ENCODE measurements at regions not wholly inside any gene's neighbourhood (a gene's known extent, or its start where the extent isn't known, plus 50 kb on each side); places are given as distances from the start of the nearest gene placed in this dataset.
A peak's percentile ranks its signal among the peaks of the same experiment; 100 is the strongest.

- Mint-ChIP-seq H3K27ac (no peak overlapping the region), H3K4me3 (no peak overlapping the region), H3K4me1 (ENCODE audit: low read depth) (no peaks in the 10 kb centered on the region), H3K36me3 (ENCODE audit: low read depth) (no peaks in the 10 kb centered on the region), H3K27me3 (peaks cover 37% of the 10 kb centered on the region), H3K9me3 (peaks cover 4% of the 10 kb centered on the region)
Observed at GRCh38 chr1:218156595-218156994, 128.5 kb upstream of the RRP15 start.

- Mint-ChIP-seq H3K27me3 (peaks cover 54% of the 10 kb centered on the region), H3K4me1 (ENCODE audit: low read depth) (peaks cover 13% of the 10 kb centered on the region), H3K27ac (no peak overlapping the region), H3K9me3 (no peaks in the 10 kb centered on the region), H3K36me3 (ENCODE audit: low read depth) (no peaks in the 10 kb centered on the region), H3K4me3 (no peak overlapping the region)
Observed at GRCh38 chr1:218163371-218163770, 121.7 kb upstream of the RRP15 start.

GRCh38 chr1:218164111-218164929 is 120.8 kb upstream of the RRP15 start:
- Mint-ChIP-seq H3K36me3 (ENCODE audit: low read depth) (no peaks in the 10 kb centered on the region), H3K9me3 (no peaks in the 10 kb centered on the region), H3K4me3 (peak overlapping the region; percentile 79), H3K4me1 (ENCODE audit: low read depth) (peaks cover 13% of the 10 kb centered on the region), H3K27me3 (peaks cover 52% of the 10 kb centered on the region), H3K27ac (peak overlapping the region; percentile 58)

GRCh38 chr1:218164930-218165700 is 120.0 kb upstream of the RRP15 start:
- Mint-ChIP-seq H3K4me1 (ENCODE audit: low read depth) (peaks cover 13% of the 10 kb centered on the region), H3K36me3 (ENCODE audit: low read depth) (no peaks in the 10 kb centered on the region)

GRCh38 chr1:218165701-218166114 is 119.4 kb upstream of the RRP15 start:
- no peaks in the 10 kb centered on the region for H3K36me3 Mint-ChIP-seq (ENCODE audit: low read depth)
- H3K9me3 Mint-ChIP-seq, result no peaks in the 10 kb centered on the region
- no peak overlapping the region for H3K27ac Mint-ChIP-seq
- peaks cover 13% of the 10 kb centered on the region for H3K4me1 Mint-ChIP-seq (ENCODE audit: low read depth)
- peak overlapping the region; percentile 62 for H3K4me3 Mint-ChIP-seq
- peaks cover 50% of the 10 kb centered on the region for H3K27me3 Mint-ChIP-seq

More at GRCh38 chr1:218164930-218165700, 120.0 kb upstream of the RRP15 start:
- Mint-ChIP-seq H3K27ac (no peak overlapping the region), H3K27me3 (peaks cover 52% of the 10 kb centered on the region), H3K4me3 (peak overlapping the region; percentile 62), H3K9me3 (no peaks in the 10 kb centered on the region)

- H3K4me3 Mint-ChIP-seq, result peak overlapping the region; percentile 62
- H3K4me1 Mint-ChIP-seq (ENCODE audit: low read depth), result peaks cover 13% of the 10 kb centered on the region
- H3K36me3 Mint-ChIP-seq (ENCODE audit: low read depth), result no peaks in the 10 kb centered on the region
- no peaks in the 10 kb centered on the region for H3K9me3 Mint-ChIP-seq
- H3K27me3 Mint-ChIP-seq, result peaks cover 51% of the 10 kb centered on the region
- no peak overlapping the region for H3K27ac Mint-ChIP-seq
Observed at GRCh38 chr1:218166268-218166945, 118.7 kb upstream of the RRP15 start.

GRCh38 chr1:218171302-218171893 is 113.7 kb upstream of the RRP15 start:
- H3K4me3 Mint-ChIP-seq, result no peak overlapping the region
- H3K4me1 Mint-ChIP-seq (ENCODE audit: low read depth), result no peaks in the 10 kb centered on the region
- H3K9me3 Mint-ChIP-seq, result no peaks in the 10 kb centered on the region
- no peaks in the 10 kb centered on the region for H3K36me3 Mint-ChIP-seq (ENCODE audit: low read depth)
- peaks cover 22% of the 10 kb centered on the region for H3K27me3 Mint-ChIP-seq
- no peak overlapping the region for H3K27ac Mint-ChIP-seq

- H3K27ac Mint-ChIP-seq, result no peak overlapping the region
- H3K36me3 Mint-ChIP-seq (ENCODE audit: low read depth), result no peaks in the 10 kb centered on the region
- peaks cover 8% of the 10 kb centered on the region for H3K27me3 Mint-ChIP-seq
- no peaks in the 10 kb centered on the region for H3K4me1 Mint-ChIP-seq (ENCODE audit: low read depth)
- H3K9me3 Mint-ChIP-seq, result no peaks in the 10 kb centered on the region
- H3K4me3 Mint-ChIP-seq, result no peak overlapping the region
Observed at GRCh38 chr1:218182455-218182854, 102.6 kb upstream of the RRP15 start.

GRCh38 chr1:218200979-218201378 is 84.1 kb upstream of the RRP15 start:
- H3K36me3 Mint-ChIP-seq (ENCODE audit: low read depth), result no peaks in the 10 kb centered on the region
- no peak overlapping the region for H3K27ac Mint-ChIP-seq
- no peaks in the 10 kb centered on the region for H3K4me1 Mint-ChIP-seq (ENCODE audit: low read depth)
- H3K27me3 Mint-ChIP-seq, result peaks cover 4% of the 10 kb centered on the region
- no peaks in the 10 kb centered on the region for H3K9me3 Mint-ChIP-seq
- H3K4me3 Mint-ChIP-seq, result no peak overlapping the region

- Mint-ChIP-seq H3K36me3 (ENCODE audit: low read depth) (no peaks in the 10 kb centered on the region), H3K4me3 (no peak overlapping the region), H3K27me3 (peaks cover 4% of the 10 kb centered on the region)
Observed at GRCh38 chr1:218201601-218202000, 83.5 kb upstream of the RRP15 start.

GRCh38 chr1:218205721-218206120 is 79.4 kb upstream of the RRP15 start:
- no peaks in the 10 kb centered on the region for H3K9me3 Mint-ChIP-seq
- no peaks in the 10 kb centered on the region for H3K36me3 Mint-ChIP-seq (ENCODE audit: low read depth)
- peaks cover under 1% of the 10 kb centered on the region for H3K27me3 Mint-ChIP-seq
- H3K27ac Mint-ChIP-seq, result no peak overlapping the region
- H3K4me1 Mint-ChIP-seq (ENCODE audit: low read depth), result no peaks in the 10 kb centered on the region
- H3K4me3 Mint-ChIP-seq, result no peak overlapping the region

More at GRCh38 chr1:218201601-218202000, 83.5 kb upstream of the RRP15 start:
- H3K4me1 Mint-ChIP-seq (ENCODE audit: low read depth), result no peaks in the 10 kb centered on the region
- H3K27ac Mint-ChIP-seq, result no peak overlapping the region
- no peaks in the 10 kb centered on the region for H3K9me3 Mint-ChIP-seq

- H3K36me3 Mint-ChIP-seq (ENCODE audit: low read depth), result no peaks in the 10 kb centered on the region
- no peak overlapping the region for H3K27ac Mint-ChIP-seq
- H3K4me3 Mint-ChIP-seq, result no peak overlapping the region
- no peaks in the 10 kb centered on the region for H3K4me1 Mint-ChIP-seq (ENCODE audit: low read depth)
- no peaks in the 10 kb centered on the region for H3K9me3 Mint-ChIP-seq
- H3K27me3 Mint-ChIP-seq, result no peaks in the 10 kb centered on the region
Observed at GRCh38 chr1:218207194-218207593, 77.9 kb upstream of the RRP15 start.

GRCh38 chr1:218209351-218209861 is 75.7 kb upstream of the RRP15 start:
- Mint-ChIP-seq H3K9me3 (no peaks in the 10 kb centered on the region), H3K36me3 (ENCODE audit: low read depth) (no peaks in the 10 kb centered on the region), H3K27ac (no peak overlapping the region), H3K4me3 (no peak overlapping the region), H3K4me1 (ENCODE audit: low read depth) (no peaks in the 10 kb centered on the region), H3K27me3 (no peaks in the 10 kb centered on the region)

GRCh38 chr1:218211241-218211640 is 73.9 kb upstream of the RRP15 start:
- H3K27ac Mint-ChIP-seq, result no peak overlapping the region
- H3K36me3 Mint-ChIP-seq (ENCODE audit: low read depth), result no peaks in the 10 kb centered on the region
- no peak overlapping the region for H3K4me3 Mint-ChIP-seq
- no peaks in the 10 kb centered on the region for H3K9me3 Mint-ChIP-seq
- no peaks in the 10 kb centered on the region for H3K4me1 Mint-ChIP-seq (ENCODE audit: low read depth)
- peaks cover 5% of the 10 kb centered on the region for H3K27me3 Mint-ChIP-seq

Measured in stimulated activated naive CD8-positive, alpha-beta T cell treated with anti-CD3 and anti-CD28 coated beads, Interleukin-15, Interleukin-2, amounts not matched to agents 100 ng/mL and 50 ng/mL, for 24 hours (primary cell).